ENCODE measurements at regions not wholly inside any gene's neighbourhood (a gene's known extent, or its start where the extent isn't known, plus 50 kb on each side); places are given as distances from the start of the nearest gene placed in this dataset.

- Histone ChIP-seq H3K4me3 (no peak overlapping the region), H3K9me3 (no peaks in the 10 kb centered on the region), H3K4me1 (no peaks in the 10 kb centered on the region), H3K27ac (no peak overlapping the region), H3K27me3 (no peaks in the 10 kb centered on the region), H3K36me3 (no peaks in the 10 kb centered on the region)
- no peak for TF ChIP-seq POLR2AphosphoS5 (IDR thresholded peaks at IDR 0.05)
- no peak for TF ChIP-seq POLR2A (IDR thresholded peaks at IDR 0.05)
- TF ChIP-seq CTCF (IDR thresholded peaks at IDR 0.05), result no peak
- TF ChIP-seq EP300 (IDR thresholded peaks at IDR 0.05; ENCODE audit: low read depth), result no peak
- in situ Hi-C loops (cut with MboI; ENCODE audit: low pct_ligation_motif_present in 1 of 4, low pct_unique_long_range_greater_than_20kb in 1 of 4, low sequenced_read_pairs in 3 of 4), result no loop called here
- 29 to 69% methylated on average over 1 to 5 of the region's 5 CpGs for WGBS, 2 donors (ENCODE audit: low coverage in 1 of 2)
- intact Hi-C loops (cut with DNase I; ENCODE audit: low total_unique reads), result no loop called here
- DNase-seq, result no peak
Measured at GRCh38 chr1:209425959-209426358, 157.6 kb upstream of the CAMK1G start.

DNA sequence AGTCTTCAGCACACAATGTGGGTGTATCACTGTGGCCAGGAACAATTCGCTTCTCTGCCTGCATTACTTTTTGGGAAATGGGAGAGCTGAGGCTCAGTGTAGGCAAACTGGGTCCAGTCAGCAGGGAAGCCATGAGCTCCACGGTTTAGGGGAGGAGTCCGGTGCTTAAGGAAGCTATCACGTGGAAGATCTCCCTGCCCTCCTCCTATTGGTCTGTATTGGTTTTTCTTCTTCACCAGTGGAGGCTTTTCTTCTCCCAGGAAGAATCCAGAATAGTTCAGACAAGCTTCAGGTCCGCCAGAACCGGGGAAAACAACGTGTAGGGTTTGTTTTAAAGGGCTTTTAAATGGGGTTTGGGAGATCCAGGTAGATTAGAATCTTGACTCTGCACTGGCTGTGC lies 156.2 kb upstream of the CAMK1G start:
- no peaks in the 10 kb centered on the region for H3K4me1 ChIP-seq
- no peak for DNase-seq
- H3K27me3 ChIP-seq, result no peaks in the 10 kb centered on the region
- no peak overlapping the region for H3K27ac ChIP-seq
- H3K4me3 ChIP-seq, result no peak overlapping the region
- TF ChIP-seq EP300 (IDR thresholded peaks at IDR 0.05; ENCODE audit: low read depth) (no peak), POLR2AphosphoS5 (IDR thresholded peaks at IDR 0.05) (no peak), POLR2A (IDR thresholded peaks at IDR 0.05) (no peak), CTCF (IDR thresholded peaks at IDR 0.05) (no peak)
- 70 to 81% methylated on average over 3 to 7 of the region's 7 CpGs for WGBS, 2 donors (ENCODE audit: low coverage in 1 of 2)
- H3K36me3 ChIP-seq, result no peaks in the 10 kb centered on the region
- in situ Hi-C loops (cut with MboI; ENCODE audit: low pct_ligation_motif_present in 1 of 4, low pct_unique_long_range_greater_than_20kb in 1 of 4, low sequenced_read_pairs in 3 of 4), result no loop called here
- intact Hi-C loops (cut with DNase I; ENCODE audit: low total_unique reads), result no loop called here
- H3K9me3 ChIP-seq, result no peaks in the 10 kb centered on the region

GRCh38 chr1:209427811-209428210 lies 155.7 kb upstream of the CAMK1G start:
- Histone ChIP-seq H3K4me3 (no peak overlapping the region), H3K9me3 (no peaks in the 10 kb centered on the region), H3K4me1 (no peaks in the 10 kb centered on the region), H3K27ac (no peak overlapping the region), H3K36me3 (no peaks in the 10 kb centered on the region), H3K27me3 (no peaks in the 10 kb centered on the region)
- in situ Hi-C loops (cut with MboI; ENCODE audit: low pct_ligation_motif_present in 1 of 4, low pct_unique_long_range_greater_than_20kb in 1 of 4, low sequenced_read_pairs in 3 of 4) (no loop called here), intact Hi-C loops (cut with DNase I; ENCODE audit: low total_unique reads) (no loop called here)
- no peak for DNase-seq
- TF ChIP-seq CTCF (IDR thresholded peaks at IDR 0.05) (no peak), POLR2A (IDR thresholded peaks at IDR 0.05) (no peak), POLR2AphosphoS5 (IDR thresholded peaks at IDR 0.05) (no peak), EP300 (IDR thresholded peaks at IDR 0.05; ENCODE audit: low read depth) (no peak)
- WGBS, 2 donors (ENCODE audit: low coverage in 1 of 2), result 72 to 78% methylated on average over 7 to 9 of the region's 9 CpGs

DNA sequence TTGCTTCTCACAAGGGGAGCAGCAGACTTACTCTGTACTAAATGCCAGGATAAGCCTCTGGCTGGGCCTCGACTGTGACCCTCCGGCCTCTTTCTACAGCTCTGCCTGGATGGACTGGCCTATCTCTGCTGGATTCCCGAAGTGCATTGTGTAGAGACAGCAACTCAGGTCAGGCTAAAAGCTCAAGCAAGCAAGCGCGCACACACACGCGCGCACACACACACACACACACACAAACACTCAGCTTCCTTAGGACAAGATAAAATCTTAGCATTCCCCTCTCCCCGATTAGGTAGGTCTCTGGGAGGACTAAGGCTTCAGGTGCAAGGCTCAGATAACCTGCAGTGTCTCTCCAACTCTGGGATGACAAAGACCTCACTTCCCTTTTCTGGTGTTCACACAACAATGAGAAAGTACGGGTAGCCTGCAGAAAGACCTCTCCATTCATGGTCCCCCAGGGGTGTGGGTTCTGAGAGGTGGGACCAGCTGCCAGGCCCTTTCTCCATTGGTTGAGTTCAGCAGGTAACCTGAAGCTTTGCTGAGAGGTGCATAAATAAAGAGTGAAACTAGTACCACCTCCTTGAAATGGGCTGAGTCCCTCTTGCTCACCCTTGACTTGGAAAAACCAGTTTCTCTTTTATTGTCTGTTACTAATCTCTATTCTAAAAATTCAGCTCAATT lies 155.1 kb upstream of the CAMK1G start:
- Histone ChIP-seq H3K4me1 (no peaks in the 10 kb centered on the region), H3K36me3 (no peaks in the 10 kb centered on the region), H3K9me3 (no peaks in the 10 kb centered on the region), H3K27me3 (no peaks in the 10 kb centered on the region), H3K27ac (no peak overlapping the region), H3K4me3 (no peak overlapping the region)
- intact Hi-C loops (cut with DNase I; ENCODE audit: low total_unique reads) (no loop called here), in situ Hi-C loops (cut with MboI; ENCODE audit: low pct_ligation_motif_present in 1 of 4, low pct_unique_long_range_greater_than_20kb in 1 of 4, low sequenced_read_pairs in 3 of 4) (no loop called here)
- TF ChIP-seq POLR2A (IDR thresholded peaks at IDR 0.05) (no peak), POLR2AphosphoS5 (IDR thresholded peaks at IDR 0.05) (no peak), EP300 (IDR thresholded peaks at IDR 0.05; ENCODE audit: low read depth) (no peak), CTCF (IDR thresholded peaks at IDR 0.05) (no peak)
- WGBS, 2 donors (ENCODE audit: low coverage in 1 of 2), result 63 to 100% methylated on average over 1 to 10 of the region's 10 CpGs
- DNase-seq, result no peak
